ENCODE measurements at regions not wholly inside any gene's neighbourhood (a gene's known extent, or its start where the extent isn't known, plus 50 kb on each side); places are given as distances from the start of the nearest gene placed in this dataset.

DNA sequence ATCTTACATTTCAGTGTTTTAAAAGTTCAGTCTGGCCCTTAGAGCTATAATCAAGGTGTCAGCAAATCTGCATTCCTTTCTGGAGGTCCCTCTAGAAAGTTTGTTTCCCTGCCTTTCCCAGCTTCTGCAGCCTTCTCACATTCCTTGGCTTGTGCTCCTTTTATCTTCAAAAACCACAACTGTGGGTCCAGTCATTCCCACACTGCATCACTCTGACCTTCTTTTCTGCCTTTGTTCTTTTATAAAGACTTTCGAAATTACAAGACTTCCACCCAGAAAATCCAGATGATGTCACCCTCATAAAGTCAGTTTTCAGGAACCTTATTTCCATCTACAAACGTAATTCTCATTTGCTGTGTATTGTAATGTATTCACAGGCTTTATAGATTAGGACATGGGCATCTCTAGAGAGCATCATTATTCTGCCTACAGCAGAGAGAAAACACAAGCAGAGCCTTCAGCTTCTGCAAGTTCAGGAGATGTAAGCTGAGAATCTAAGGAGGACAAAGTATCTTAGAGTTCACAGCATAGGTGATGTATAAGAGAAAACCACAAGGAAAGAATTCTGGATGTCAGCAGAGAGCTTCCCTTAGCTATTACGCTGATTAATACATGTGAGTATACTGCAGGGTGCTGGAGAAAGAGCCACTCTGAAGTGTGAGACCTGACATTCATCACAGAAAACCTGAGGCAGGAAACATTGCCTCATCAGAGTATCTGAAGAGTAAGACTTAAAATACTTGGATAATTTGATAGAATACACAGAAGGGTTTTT lies 1100.2 kb downstream of the CBLN2 start:
- H3K36me3 ChIP-seq (ENCODE audit: control insufficient read depth in 2 of 3, insufficient read depth in 3 of 3, low read length in 3 of 3) = no peaks in the 10 kb centered on the region
- no peak overlapping the region for H3K9ac ChIP-seq (ENCODE audit: low read length in 3 of 3)
- intact Hi-C loops (cut with DNase I) = no loop called here
- no peaks in the 10 kb centered on the region for H3K4me1 ChIP-seq (ENCODE audit: control insufficient read depth in 2 of 3, insufficient read depth in 2 of 3, low read depth in 1 of 3, low read length in 3 of 3)
- FAIRE-seq (no peak), DNase-seq (peak in 2 of 5 donors; percentile 34 to 64)
- H3K27ac ChIP-seq (ENCODE audit: low read depth in 2 of 2, low read length in 2 of 2) = no peak overlapping the region
- TF ChIP-seq, protein P1, sequence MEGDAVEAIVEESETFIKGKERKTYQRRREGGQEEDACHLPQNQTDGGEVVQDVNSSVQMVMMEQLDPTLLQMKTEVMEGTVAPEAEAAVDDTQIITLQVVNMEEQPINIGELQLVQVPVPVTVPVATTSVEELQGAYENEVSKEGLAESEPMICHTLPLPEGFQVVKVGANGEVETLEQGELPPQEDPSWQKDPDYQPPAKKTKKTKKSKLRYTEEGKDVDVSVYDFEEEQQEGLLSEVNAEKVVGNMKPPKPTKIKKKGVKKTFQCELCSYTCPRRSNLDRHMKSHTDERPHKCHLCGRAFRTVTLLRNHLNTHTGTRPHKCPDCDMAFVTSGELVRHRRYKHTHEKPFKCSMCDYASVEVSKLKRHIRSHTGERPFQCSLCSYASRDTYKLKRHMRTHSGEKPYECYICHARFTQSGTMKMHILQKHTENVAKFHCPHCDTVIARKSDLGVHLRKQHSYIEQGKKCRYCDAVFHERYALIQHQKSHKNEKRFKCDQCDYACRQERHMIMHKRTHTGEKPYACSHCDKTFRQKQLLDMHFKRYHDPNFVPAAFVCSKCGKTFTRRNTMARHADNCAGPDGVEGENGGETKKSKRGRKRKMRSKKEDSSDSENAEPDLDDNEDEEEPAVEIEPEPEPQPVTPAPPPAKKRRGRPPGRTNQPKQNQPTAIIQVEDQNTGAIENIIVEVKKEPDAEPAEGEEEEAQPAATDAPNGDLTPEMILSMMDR (IDR thresholded peaks at IDR 0.05; ENCODE audit: borderline replicate concordance, extremely low read depth, insufficient read depth) = no peak
- no peak overlapping the region for H3K4me3 ChIP-seq (ENCODE audit: low read length in 3 of 3)
- H3K9me3 ChIP-seq (ENCODE audit: control insufficient read depth in 2 of 3, insufficient read depth in 1 of 3, low read length in 3 of 3) = no peaks in the 10 kb centered on the region
- H3K27me3 ChIP-seq (ENCODE audit: control insufficient read depth, insufficient read depth, low read length) = no peaks in the 10 kb centered on the region

DNA sequence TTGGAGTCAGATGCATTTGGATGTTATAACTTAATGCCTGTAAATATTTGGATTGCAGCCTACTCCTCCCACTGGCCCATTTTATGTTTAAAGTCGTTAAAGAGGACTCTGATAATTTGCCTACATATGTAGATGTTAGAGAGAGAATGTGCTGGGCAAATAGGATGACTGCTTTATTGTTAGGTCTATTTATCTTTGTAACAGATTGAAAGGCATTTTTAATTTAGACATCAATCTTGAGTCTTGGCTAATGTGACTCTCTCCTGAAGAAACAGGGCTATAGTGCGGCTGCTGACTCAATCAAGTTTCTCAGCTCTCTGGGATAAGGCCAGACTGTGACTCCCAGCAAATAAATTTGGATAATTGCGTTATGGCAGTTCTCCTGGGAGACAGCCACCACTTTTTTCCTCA lies 1101.4 kb downstream of the CBLN2 start:
- no peaks in the 10 kb centered on the region for H3K4me1 ChIP-seq (ENCODE audit: control insufficient read depth in 2 of 3, insufficient read depth in 2 of 3, low read depth in 1 of 3, low read length in 3 of 3)
- no peak overlapping the region for H3K4me3 ChIP-seq (ENCODE audit: low read length in 3 of 3)
- DNase-seq = peak in 3 of 5 donors; percentile 15 to 73 (median 38)
- no peak overlapping the region for H3K9ac ChIP-seq (ENCODE audit: low read length in 3 of 3)
- no peaks in the 10 kb centered on the region for H3K36me3 ChIP-seq (ENCODE audit: control insufficient read depth in 2 of 3, insufficient read depth in 3 of 3, low read length in 3 of 3)
- no peak overlapping the region for H3K27ac ChIP-seq (ENCODE audit: low read depth in 2 of 2, low read length in 2 of 2)
- H3K27me3 ChIP-seq (ENCODE audit: control insufficient read depth, insufficient read depth, low read length) = no peaks in the 10 kb centered on the region
- intact Hi-C loops (cut with DNase I) = no loop called here
- H3K9me3 ChIP-seq (ENCODE audit: control insufficient read depth in 2 of 3, insufficient read depth in 1 of 3, low read length in 3 of 3) = no peaks in the 10 kb centered on the region
- TF ChIP-seq, protein P1 (IDR thresholded peaks at IDR 0.05; ENCODE audit: borderline replicate concordance, extremely low read depth, insufficient read depth) = no peak
- no peak for FAIRE-seq

DNA sequence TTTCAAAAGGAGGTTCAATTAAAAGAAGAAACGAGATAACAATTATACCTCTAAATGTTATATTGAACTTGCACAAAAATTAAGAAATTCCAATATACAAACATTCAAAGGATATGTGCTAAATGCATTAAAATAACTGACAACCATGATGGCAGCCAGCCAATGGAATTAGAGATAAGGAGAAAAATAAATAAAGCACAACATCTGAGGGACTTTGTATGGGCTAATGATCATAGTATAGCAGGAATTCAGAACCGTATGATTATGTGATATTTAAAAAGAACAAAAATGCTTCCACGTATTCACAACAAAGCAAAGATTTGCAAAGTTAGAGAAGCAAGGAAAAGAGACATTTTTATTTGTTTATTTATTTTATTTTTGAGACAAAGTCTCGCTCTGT lies 1103.0 kb downstream of the CBLN2 start:
- DNase-seq = peak in 1 of 5 donors; percentile 12
- Histone ChIP-seq H3K36me3 (ENCODE audit: control insufficient read depth in 2 of 3, insufficient read depth in 3 of 3, low read length in 3 of 3) (no peaks in the 10 kb centered on the region), H3K4me1 (ENCODE audit: control insufficient read depth in 2 of 3, insufficient read depth in 2 of 3, low read depth in 1 of 3, low read length in 3 of 3) (no peaks in the 10 kb centered on the region), H3K9me3 (ENCODE audit: control insufficient read depth in 2 of 3, insufficient read depth in 1 of 3, low read length in 3 of 3) (no peaks in the 10 kb centered on the region), H3K9ac (ENCODE audit: low read length in 3 of 3) (no peak overlapping the region), H3K27me3 (ENCODE audit: control insufficient read depth, insufficient read depth, low read length) (no peaks in the 10 kb centered on the region), H3K4me3 (ENCODE audit: low read length in 3 of 3) (no peak overlapping the region), H3K27ac (ENCODE audit: low read depth in 2 of 2, low read length in 2 of 2) (no peak overlapping the region)
- intact Hi-C loops (cut with DNase I) = no loop called here
- TF ChIP-seq, protein P1 (IDR thresholded peaks at IDR 0.05; ENCODE audit: borderline replicate concordance, extremely low read depth, insufficient read depth) = no peak
- no peak for FAIRE-seq
